MM.1S (cell line): ENCODE measurements at regions not wholly inside any gene's neighbourhood (a gene's known extent, or its start where the extent isn't known, plus 50 kb on each side); places are given as distances from the start of the nearest gene placed in this dataset.

Experiments used
- DNase-seq: peaks from one replicate; pipeline ENCODE4 v3.0.0-alpha.2; 2015
- H2AFZ ChIP-seq: fragments of 300-600 bp; sonication (generic); 2 replicates; pipeline ENCODE4 v1.6.0; 2016; ENCODE audit warnings: antibody characterized with exemption, low read length
- H3F3A ChIP-seq: fragments of 300-600 bp; sonication (generic); 2 replicates; pipeline ENCODE4 v1.6.1; 2016; ENCODE audit warnings: mild to moderate bottlenecking, antibody characterized with exemption, low read length, moderate library complexity, mixed read lengths; ENCODE audit not compliant: insufficient read depth
- H3K27ac ChIP-seq: fragments of 300-600 bp; sonication (generic); 2 replicates; pipeline ENCODE4 v1.5.1; 2016; ENCODE audit warnings: mild to moderate bottlenecking, low read length
- H3K27me3 ChIP-seq: fragments of 300-600 bp; sonication (generic); replicated peaks from 2 replicates; pipeline ENCODE4 v1.6.0; 2016; ENCODE audit warnings: low read length; ENCODE audit not compliant: insufficient read depth
- H3K36me3 ChIP-seq: fragments of 300-600 bp; sonication (generic); replicated peaks from 2 replicates; pipeline ENCODE4 v1.6.1; 2016; ENCODE audit warnings: mild to moderate bottlenecking, low read length, mixed read lengths; ENCODE audit not compliant: insufficient read depth
- H3K4me1 ChIP-seq: fragments of 300-600 bp; sonication (generic); 2 replicates; pipeline ENCODE4 v1.6.1; 2016; ENCODE audit warnings: low read length, mixed read lengths
- H3K4me2 ChIP-seq: fragments of 300-600 bp; sonication (generic); 2 replicates; pipeline ENCODE4 v1.6.0; 2016; ENCODE audit warnings: low read depth, low read length
- H3K4me3 ChIP-seq: fragments of 300-600 bp; sonication (generic); 2 replicates; pipeline ENCODE4 v1.5.1; 2016; ENCODE audit warnings: low read length, mixed read lengths
- H3K79me2 ChIP-seq: fragments of 300-600 bp; sonication (generic); 2 replicates; pipeline ENCODE4 v1.6.1; 2016; ENCODE audit warnings: mixed run types, low read length, mixed read lengths
- H3K9ac ChIP-seq: fragments of 300-600 bp; sonication (generic); 2 replicates; pipeline ENCODE4 v1.6.1; 2016; ENCODE audit warnings: low read length, mixed read lengths
- H3K9me2 ChIP-seq: fragments of 300-600 bp; sonication (generic); replicated peaks from 2 replicates; pipeline ENCODE4 v1.6.1; 2016; ENCODE audit warnings: mild to moderate bottlenecking, low read length, mixed read lengths; ENCODE audit not compliant: insufficient read depth
- H3K9me3 ChIP-seq: fragments of 300-600 bp; sonication (generic); replicated peaks from 2 replicates; pipeline ENCODE4 v1.6.1; 2016; ENCODE audit warnings: mild to moderate bottlenecking, low read length, mixed read lengths; ENCODE audit not compliant: insufficient read depth
- H4K20me1 ChIP-seq: fragments of 300-600 bp; sonication (generic); 2 replicates; pipeline ENCODE4 v1.6.1; 2016; ENCODE audit warnings: mild to moderate bottlenecking, low read length, moderate library complexity, mixed read lengths; ENCODE audit not compliant: insufficient read depth
- EZH2 ChIP-seq: fragments of 300-600 bp; sonication (generic); optimal IDR thresholded peaks from 2 replicates; pipeline ENCODE3; 2017; ENCODE audit warnings: low read depth, mild to moderate bottlenecking, antibody characterized with exemption, low read length, mixed read lengths
- EZH2phosphoT487 ChIP-seq: fragments of 300-600 bp; sonication (generic); IDR thresholded peaks from 2 replicates; pipeline ENCODE4 v1.6.1; 2018; ENCODE audit warnings: antibody characterized with exemption, low read length
- TF ChIP-seq, protein P1 (sequence below): fragments of 300-600 bp; sonication (generic); IDR thresholded peaks from 2 replicates; pipeline ENCODE4 v1.5.1; 2016; ENCODE audit warnings: antibody characterized with exemption, low read length, mixed read lengths

DNA sequence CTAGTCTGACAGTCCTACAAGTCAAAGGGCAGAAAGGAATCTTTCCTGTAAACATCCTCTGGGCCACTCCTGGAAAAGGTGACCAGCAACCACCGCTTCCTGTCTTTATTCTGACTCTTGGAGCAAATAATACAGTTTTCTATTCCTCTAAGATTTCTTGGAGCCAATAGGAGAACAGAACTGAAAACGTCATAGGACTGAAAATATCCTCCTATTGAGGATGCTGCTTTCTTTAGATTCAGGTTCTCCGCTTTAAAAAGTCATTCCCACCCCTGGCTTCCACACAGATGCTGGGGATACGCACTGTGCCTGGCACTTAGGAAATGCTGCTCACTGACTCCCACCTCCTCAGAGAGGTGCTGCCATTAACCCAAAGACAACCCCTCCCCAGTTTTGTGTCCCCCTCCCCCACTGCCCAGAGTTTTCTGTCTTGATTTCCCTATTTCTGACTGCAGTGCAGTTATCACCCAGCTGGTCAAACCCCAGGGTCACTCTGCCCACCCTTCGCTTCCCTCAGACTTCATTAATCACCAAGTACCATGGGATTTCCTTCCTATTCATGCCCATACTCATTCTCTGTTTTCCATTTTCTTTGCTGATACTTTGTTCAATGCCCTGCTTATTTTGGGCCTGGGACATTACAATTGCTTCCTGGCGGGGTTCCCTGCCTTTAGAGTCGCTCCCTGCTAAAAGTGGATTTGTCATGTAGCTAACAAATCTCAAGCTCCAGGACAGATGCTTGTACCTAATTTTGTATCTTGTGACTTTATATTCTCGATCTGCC is 82.1 kb upstream of the ARHGAP29 start:
- no peaks in the 10 kb centered on the region for H3K4me1 ChIP-seq
- no peaks in the 10 kb centered on the region for H3F3A ChIP-seq
- H3K27me3 ChIP-seq, result no peaks in the 10 kb centered on the region
- no peak for DNase-seq
- H3K9me2 ChIP-seq, result no peaks in the 10 kb centered on the region
- H3K4me3 ChIP-seq, result no peak overlapping the region
- H4K20me1 ChIP-seq, result no peaks in the 10 kb centered on the region
- no peak overlapping the region for H3K27ac ChIP-seq
- no peaks in the 10 kb centered on the region for H3K79me2 ChIP-seq
- TF ChIP-seq, protein P1, sequence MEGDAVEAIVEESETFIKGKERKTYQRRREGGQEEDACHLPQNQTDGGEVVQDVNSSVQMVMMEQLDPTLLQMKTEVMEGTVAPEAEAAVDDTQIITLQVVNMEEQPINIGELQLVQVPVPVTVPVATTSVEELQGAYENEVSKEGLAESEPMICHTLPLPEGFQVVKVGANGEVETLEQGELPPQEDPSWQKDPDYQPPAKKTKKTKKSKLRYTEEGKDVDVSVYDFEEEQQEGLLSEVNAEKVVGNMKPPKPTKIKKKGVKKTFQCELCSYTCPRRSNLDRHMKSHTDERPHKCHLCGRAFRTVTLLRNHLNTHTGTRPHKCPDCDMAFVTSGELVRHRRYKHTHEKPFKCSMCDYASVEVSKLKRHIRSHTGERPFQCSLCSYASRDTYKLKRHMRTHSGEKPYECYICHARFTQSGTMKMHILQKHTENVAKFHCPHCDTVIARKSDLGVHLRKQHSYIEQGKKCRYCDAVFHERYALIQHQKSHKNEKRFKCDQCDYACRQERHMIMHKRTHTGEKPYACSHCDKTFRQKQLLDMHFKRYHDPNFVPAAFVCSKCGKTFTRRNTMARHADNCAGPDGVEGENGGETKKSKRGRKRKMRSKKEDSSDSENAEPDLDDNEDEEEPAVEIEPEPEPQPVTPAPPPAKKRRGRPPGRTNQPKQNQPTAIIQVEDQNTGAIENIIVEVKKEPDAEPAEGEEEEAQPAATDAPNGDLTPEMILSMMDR, result no peak
- TF ChIP-seq EZH2 (no peak), EZH2phosphoT487 (no peak)
- no peaks in the 10 kb centered on the region for H3K9me3 ChIP-seq
- H3K36me3 ChIP-seq, result no peaks in the 10 kb centered on the region
- H2AFZ ChIP-seq, result no peak overlapping the region
- H3K4me2 ChIP-seq, result no peak overlapping the region
- no peak overlapping the region for H3K9ac ChIP-seq

DNA sequence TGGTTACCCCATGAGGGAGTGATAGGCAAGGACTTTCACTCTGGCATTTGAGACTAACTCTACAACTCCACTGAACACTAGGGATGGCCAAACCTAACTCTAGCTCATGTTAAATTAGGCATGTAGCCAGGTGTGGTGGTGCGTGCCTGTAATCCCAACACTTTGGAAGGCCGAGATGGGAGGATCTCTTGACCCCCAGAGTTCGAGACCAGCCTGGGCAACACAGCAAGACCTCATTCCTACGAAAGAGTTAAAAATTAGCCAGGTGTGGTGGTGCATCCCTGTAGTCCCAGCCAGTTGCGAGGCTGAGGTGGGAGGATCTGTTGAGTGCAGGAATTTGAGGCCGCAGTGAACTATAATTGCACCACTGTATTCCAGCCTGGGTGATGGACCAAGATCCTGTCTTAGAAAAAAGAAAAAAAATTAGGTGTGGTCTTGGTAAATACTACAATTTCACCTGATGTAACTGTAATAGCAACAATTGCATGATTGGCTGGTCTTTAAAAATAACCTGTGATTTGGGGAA is 81.2 kb upstream of the ARHGAP29 start:
- H3K4me1 ChIP-seq, result no peaks in the 10 kb centered on the region
- H3K36me3 ChIP-seq, result no peaks in the 10 kb centered on the region
- no peak overlapping the region for H3K4me2 ChIP-seq
- H3K9me3 ChIP-seq, result no peaks in the 10 kb centered on the region
- H3K9me2 ChIP-seq, result no peaks in the 10 kb centered on the region
- H3K27ac ChIP-seq, result no peak overlapping the region
- H3K4me3 ChIP-seq, result no peak overlapping the region
- no peaks in the 10 kb centered on the region for H3F3A ChIP-seq
- DNase-seq, result no peak
- H3K27me3 ChIP-seq, result no peaks in the 10 kb centered on the region
- H2AFZ ChIP-seq, result no peak overlapping the region
- no peaks in the 10 kb centered on the region for H4K20me1 ChIP-seq
- TF ChIP-seq, protein P1, result no peak
- TF ChIP-seq EZH2phosphoT487 (no peak), EZH2 (no peak)
- no peaks in the 10 kb centered on the region for H3K79me2 ChIP-seq
- no peak overlapping the region for H3K9ac ChIP-seq

DNA sequence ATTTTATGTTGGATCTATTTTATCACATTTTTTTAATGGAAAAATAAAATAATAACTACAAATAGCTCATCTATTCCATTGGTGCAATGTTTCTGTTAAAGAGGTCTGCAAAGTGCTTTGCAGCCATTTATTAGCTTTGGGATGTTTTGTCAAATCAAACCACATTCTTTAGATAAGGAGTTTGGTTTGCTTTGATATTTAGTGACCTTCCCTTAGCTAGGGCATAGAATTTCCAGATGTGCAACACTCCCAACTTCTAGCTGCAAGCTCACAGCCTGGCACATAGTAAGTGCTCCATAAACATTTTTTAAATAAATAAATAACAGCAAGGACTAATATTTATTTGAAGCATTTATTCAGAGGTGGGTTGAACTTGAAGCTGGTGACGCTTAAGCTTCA is 80.4 kb upstream of the ARHGAP29 start:
- Histone ChIP-seq H3K27ac (no peak overlapping the region), H2AFZ (no peak overlapping the region), H3K79me2 (no peaks in the 10 kb centered on the region), H3K9me3 (no peaks in the 10 kb centered on the region), H3K4me1 (no peaks in the 10 kb centered on the region), H3K27me3 (no peaks in the 10 kb centered on the region), H3K36me3 (no peaks in the 10 kb centered on the region), H4K20me1 (no peaks in the 10 kb centered on the region), H3K4me3 (no peak overlapping the region), H3K9ac (no peak overlapping the region), H3K9me2 (no peaks in the 10 kb centered on the region), H3F3A (no peaks in the 10 kb centered on the region), H3K4me2 (no peak overlapping the region)
- no peak for TF ChIP-seq EZH2phosphoT487
- TF ChIP-seq, protein P1, result no peak
- no peak for TF ChIP-seq EZH2
- DNase-seq, result no peak
